PC-3 (cell line): ENCODE measurements at regions not wholly inside any gene's neighbourhood (a gene's known extent, or its start where the extent isn't known, plus 50 kb on each side); places are given as distances from the start of the nearest gene placed in this dataset.

Experiments used
- ATAC-seq: fragments of 200-7000 bp; cut with Tn5 transposase; 2 replicates; pipeline ENCODE4 v1.9.1; 2020; ENCODE audit warnings: mild to moderate bottlenecking, moderate library complexity
- BruUV-seq: library from RNA; stranded (reverse); fragments of 400-500 nt; replicated peaks from 2 replicates; lab custom pipeline; 2021; lab: Mats Ljungman, UMichigan
- CTCF ChIA-PET: fragments of 300-600 bp; sonication (Branson Sonifier 250); formaldehyde crosslinking; loops from one replicate; lab custom pipeline; 2022; ENCODE audit warnings: antibody characterized with exemption; lab: Charles Lee
- POLR2A ChIA-PET: fragments of 300-600 bp; sonication (Branson Sonifier 250); formaldehyde crosslinking; loops from one replicate; lab custom pipeline; 2022; ENCODE audit warnings: antibody characterized with exemption; ENCODE audit not compliant: unreplicated experiment; lab: Charles Lee
- DNase-seq: peaks from one replicate; pipeline ENCODE4 v3.0.0-alpha.2; 2015
- H2AFZ ChIP-seq: fragments of 300-600 bp; sonication (generic); 2 replicates; pipeline ENCODE4 v1.6.0; 2016; ENCODE audit warnings: antibody characterized with exemption, low read length
- H3F3A ChIP-seq: fragments of 300-600 bp; sonication (generic); one replicate; pipeline ENCODE4 v1.6.0; 2017; ENCODE audit warnings: antibody characterized with exemption, low read length, control low read depth, mild to moderate bottlenecking; ENCODE audit not compliant: unreplicated experiment
- H3K27ac ChIP-seq: fragments of 300-600 bp; sonication (generic); 2 replicates; pipeline ENCODE4 v1.5.1; 2016; ENCODE audit warnings: mild to moderate bottlenecking, low read length
- H3K27me3 ChIP-seq: fragments of 300-600 bp; sonication (generic); 2 replicates; pipeline ENCODE4 v1.6.1; 2016; ENCODE audit warnings: low read length, mixed read lengths
- H3K36me3 ChIP-seq: fragments of 300-600 bp; sonication (generic); 2 replicates; pipeline ENCODE4 v1.6.1; 2016; ENCODE audit warnings: low read depth, mixed run types, low read length, mixed read lengths
- H3K4me1 ChIP-seq: fragments of 300-600 bp; sonication (generic); 2 replicates; pipeline ENCODE4 v1.5.1; 2016; ENCODE audit warnings: low read length; ENCODE audit not compliant: insufficient read depth
- H3K4me2 ChIP-seq: fragments of 300-600 bp; sonication (generic); 2 replicates; pipeline ENCODE4 v1.6.0; 2016; ENCODE audit warnings: low read length
- H3K4me3 ChIP-seq: fragments of 300-600 bp; sonication (generic); 2 replicates; pipeline ENCODE4 v1.5.1; 2016; ENCODE audit warnings: mild to moderate bottlenecking, low read length, mixed read lengths
- H3K79me2 ChIP-seq: fragments of 300-600 bp; sonication (generic); 2 replicates; pipeline ENCODE4 v1.6.1; 2017; ENCODE audit warnings: low read length, mixed read lengths
- H3K9ac ChIP-seq: fragments of 300-600 bp; sonication (generic); 2 replicates; pipeline ENCODE4 v1.6.0; 2016; ENCODE audit warnings: mild to moderate bottlenecking, low read length
- H3K9me2 ChIP-seq: fragments of 300-600 bp; sonication (generic); replicated peaks from 2 replicates; pipeline ENCODE4 v1.6.1; 2016; ENCODE audit warnings: mixed run types, low read length, mixed read lengths
- H3K9me3 ChIP-seq: fragments of 300-600 bp; sonication (generic); 2 replicates; pipeline ENCODE4 v1.6.1; 2016; ENCODE audit warnings: low read length, mixed read lengths
- H4K20me1 ChIP-seq: fragments of 300-600 bp; sonication (generic); 2 replicates; pipeline ENCODE4 v1.6.1; 2016; ENCODE audit warnings: low read length, mixed read lengths
- CTCF ChIP-seq: fragments of 300-600 bp; sonication (generic); conservative IDR thresholded peaks from 2 replicates; pipeline ENCODE4 v1.5.1; 2017; ENCODE audit warnings: antibody characterized with exemption, low read depth, mild to moderate bottlenecking, low read length
- EZH2 ChIP-seq: fragments of 300-600 bp; sonication (generic); IDR thresholded peaks from one replicate; pipeline ENCODE4 v1.6.1; 2017; ENCODE audit warnings: antibody characterized with exemption, mild to moderate bottlenecking, low read length; ENCODE audit not compliant: unreplicated experiment
- EZH2phosphoT487 ChIP-seq: fragments of 300-600 bp; sonication (generic); IDR thresholded peaks from 2 replicates; pipeline ENCODE4 v1.6.1; 2018; ENCODE audit warnings: mild to moderate bottlenecking, antibody characterized with exemption, low read length, borderline replicate concordance
- intact Hi-C: fragments of 100-400 bp; cut with micrococcal nuclease; formaldehyde crosslinking; loops from 2 replicates; pipeline ENCODE4 v1.9.0; 2023

- Histone ChIP-seq H3K4me3 (no peak overlapping the region), H3K4me2 (no peak overlapping the region), H2AFZ (no peak overlapping the region), H3K36me3 (no peaks in the 10 kb centered on the region), H3K9me3 (no peaks in the 10 kb centered on the region), H3K27me3 (no peaks in the 10 kb centered on the region), H3F3A (no peaks in the 10 kb centered on the region), H3K27ac (no peak overlapping the region), H4K20me1 (no peaks in the 10 kb centered on the region), H3K79me2 (no peaks in the 10 kb centered on the region), H3K9ac (no peak overlapping the region), H3K9me2 (no peaks in the 10 kb centered on the region), H3K4me1 (peaks cover 3% of the 10 kb centered on the region; the same call in 1 of the 2 replicates)
- intact Hi-C loops, result no loop called here
- ChIA-PET CTCF (no interaction called here), POLR2A (no interaction called here)
- DNase-seq, result no peak
- BruUV-seq, result no TSS peak
- TF ChIP-seq EZH2phosphoT487, result no peak
- no peak for TF ChIP-seq CTCF
- no peak for TF ChIP-seq EZH2
- ATAC-seq, result no peak; the same call in 1 of the 2 replicates
Observed at GRCh38 chr18:56021136-56021808, 433.3 kb upstream of the TCF4 start.

- no peak overlapping the region for H2AFZ ChIP-seq
- POLR2A ChIA-PET, result no interaction called here
- H3K9me3 ChIP-seq, result no peaks in the 10 kb centered on the region
Observed at GRCh38 chr18:56019908-56020307, 431.9 kb upstream of the TCF4 start.

More at GRCh38 chr18:56019908-56020307, 431.9 kb upstream of the TCF4 start:
- no peaks in the 10 kb centered on the region for H3K27me3 ChIP-seq
- intact Hi-C loops, result no loop called here
- ATAC-seq (no peak), DNase-seq (no peak)
- no peak overlapping the region for H3K9ac ChIP-seq
- no peak overlapping the region for H3K4me2 ChIP-seq
- H3K9me2 ChIP-seq, result no peaks in the 10 kb centered on the region
- no peak overlapping the region for H3K27ac ChIP-seq
- peaks cover 3% of the 10 kb centered on the region; the same call in 1 of the 2 replicates for H3K4me1 ChIP-seq
- no peaks in the 10 kb centered on the region for H4K20me1 ChIP-seq
- H3K79me2 ChIP-seq, result no peaks in the 10 kb centered on the region
- no peaks in the 10 kb centered on the region for H3K36me3 ChIP-seq
- H3K4me3 ChIP-seq, result no peak overlapping the region
- BruUV-seq, result no TSS peak
- H3F3A ChIP-seq, result no peaks in the 10 kb centered on the region
- TF ChIP-seq EZH2, result no peak
- no peak for TF ChIP-seq EZH2phosphoT487
- TF ChIP-seq CTCF, result no peak
- CTCF ChIA-PET, result no interaction called here
